ENCODE measurements at regions not wholly inside any gene's neighbourhood (a gene's known extent, or its start where the extent isn't known, plus 50 kb on each side); places are given as distances from the start of the nearest gene placed in this dataset.
"Not testable (repeated sequence)": the region's sequence is repeated elsewhere in the genome, so short reads cannot be mapped to it uniquely, and the experiment has no call there.

DNA sequence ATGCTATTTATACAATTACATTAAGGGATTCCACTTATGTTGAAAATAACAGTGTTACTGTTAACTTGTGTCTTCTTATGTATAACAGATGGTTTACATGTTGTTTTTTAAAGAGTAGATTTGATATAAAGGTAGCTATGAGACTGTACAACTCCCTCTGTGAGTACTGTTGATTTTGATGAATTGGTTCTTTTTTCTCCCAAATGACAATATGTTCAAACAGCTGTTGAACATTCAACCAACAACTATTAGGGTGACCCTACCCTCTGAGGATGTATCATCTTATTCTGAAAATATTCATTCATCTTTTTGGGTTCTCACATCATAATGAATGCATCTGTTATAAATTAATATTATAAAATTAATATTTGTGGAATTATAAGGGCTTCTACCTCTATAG is 456.9 kb upstream of the MGAT4C start:
- Mint-ChIP-seq H3K27me3 (ENCODE audit: low read depth in 2 of 2) (no peaks in the 10 kb centered on the region), H3K4me1 (no peaks in the 10 kb centered on the region), H3K27ac (no peak overlapping the region), H3K4me3 (no peak overlapping the region), H3K9me3 (peaks cover 10 to 13% of the 10 kb centered on the region in 2 donors), H3K36me3 (no peaks in the 10 kb centered on the region)
- Histone ChIP-seq H3K4me1 (ENCODE audit: control insufficient read depth, insufficient read depth, low read length) (no peaks in the 10 kb centered on the region), H3K4me3 (ENCODE audit: low read length) (no peak overlapping the region), H3K9me3 (ENCODE audit: control insufficient read depth, insufficient read depth, low read length) (peaks cover 5% of the 10 kb centered on the region), H3K36me3 (ENCODE audit: control insufficient read depth, insufficient read depth, low read length) (no peaks in the 10 kb centered on the region), H3K27me3 (ENCODE audit: control insufficient read depth, insufficient read depth, low read length) (no peaks in the 10 kb centered on the region), H3K27ac (ENCODE audit: low read length) (no peak overlapping the region)
- intact Hi-C loops (cut with micrococcal nuclease), result no loop called here
- DNase-seq (no peak), ATAC-seq (no peak)
- no peak for TF ChIP-seq CTCF (IDR thresholded peaks at IDR 0.05)

GRCh38 chr12:86712425-86712843 is 456.2 kb upstream of the MGAT4C start:
- ATAC-seq (no peak), DNase-seq (no peak)
- H3K27me3 Mint-ChIP-seq (ENCODE audit: low read depth in 2 of 2), result no peaks in the 10 kb centered on the region
- no peak overlapping the region for H3K27ac ChIP-seq (ENCODE audit: low read length)
- H3K36me3 ChIP-seq (ENCODE audit: control insufficient read depth, insufficient read depth, low read length), result no peaks in the 10 kb centered on the region
- H3K4me3 ChIP-seq (ENCODE audit: low read length), result no peak overlapping the region
- H3K9me3 ChIP-seq (ENCODE audit: control insufficient read depth, insufficient read depth, low read length), result peaks cover 7% of the 10 kb centered on the region
- H3K27me3 ChIP-seq (ENCODE audit: control insufficient read depth, insufficient read depth, low read length), result no peaks in the 10 kb centered on the region
- no peaks in the 10 kb centered on the region for H3K4me1 ChIP-seq (ENCODE audit: control insufficient read depth, insufficient read depth, low read length)
- intact Hi-C loops (cut with micrococcal nuclease), result no loop called here
- peaks cover 10 to 13% of the 10 kb centered on the region in 2 donors for H3K9me3 Mint-ChIP-seq
- WGBS (ENCODE audit: insufficient coverage), result 76% methylated on average over 4 of the region's 4 CpGs
- no peaks in the 10 kb centered on the region for H3K4me1 Mint-ChIP-seq
- no peak overlapping the region for H3K27ac Mint-ChIP-seq
- H3K4me3 Mint-ChIP-seq, result no peak overlapping the region
- no peaks in the 10 kb centered on the region for H3K36me3 Mint-ChIP-seq
- TF ChIP-seq CTCF (IDR thresholded peaks at IDR 0.05), result no peak

DNA sequence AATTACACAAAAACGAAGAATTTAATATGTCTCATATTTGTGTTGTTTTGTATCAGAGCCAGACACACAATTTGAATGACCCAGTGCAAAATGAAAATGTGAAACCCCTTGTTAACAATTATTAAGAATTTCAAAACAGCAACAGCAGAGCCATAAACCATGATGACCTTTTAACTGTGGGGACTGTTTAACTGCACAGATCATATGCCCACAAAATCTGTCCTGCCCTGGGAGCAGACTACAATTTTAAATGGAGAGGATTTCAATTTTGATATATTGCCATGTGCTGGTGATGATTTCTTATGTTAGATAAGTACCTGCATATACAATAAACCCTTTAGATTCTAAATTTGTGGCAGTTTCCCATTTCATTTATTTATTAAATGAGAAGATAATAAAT is 455.5 kb upstream of the MGAT4C start:
- intact Hi-C loops (cut with micrococcal nuclease), result no loop called here
- no peaks in the 10 kb centered on the region for H3K36me3 Mint-ChIP-seq
- ATAC-seq (no peak), DNase-seq (no peak)
- peaks cover 13 to 15% of the 10 kb centered on the region in 2 donors for H3K9me3 Mint-ChIP-seq
- H3K27me3 Mint-ChIP-seq (ENCODE audit: low read depth in 2 of 2), result no peaks in the 10 kb centered on the region
- H3K4me1 Mint-ChIP-seq, result no peaks in the 10 kb centered on the region
- WGBS (ENCODE audit: insufficient coverage), result no CpG with 5 or more reads among the region's 1 CpG
- Histone ChIP-seq H3K27ac (ENCODE audit: low read length) (no peak overlapping the region), H3K9me3 (ENCODE audit: control insufficient read depth, insufficient read depth, low read length) (peaks cover 7% of the 10 kb centered on the region), H3K4me1 (ENCODE audit: control insufficient read depth, insufficient read depth, low read length) (no peaks in the 10 kb centered on the region), H3K4me3 (ENCODE audit: low read length) (no peak overlapping the region), H3K27me3 (ENCODE audit: control insufficient read depth, insufficient read depth, low read length) (no peaks in the 10 kb centered on the region), H3K36me3 (ENCODE audit: control insufficient read depth, insufficient read depth, low read length) (no peaks in the 10 kb centered on the region)
- H3K4me3 Mint-ChIP-seq, result no peak overlapping the region
- no peak for TF ChIP-seq CTCF (IDR thresholded peaks at IDR 0.05)
- H3K27ac Mint-ChIP-seq, result no peak overlapping the region

DNA sequence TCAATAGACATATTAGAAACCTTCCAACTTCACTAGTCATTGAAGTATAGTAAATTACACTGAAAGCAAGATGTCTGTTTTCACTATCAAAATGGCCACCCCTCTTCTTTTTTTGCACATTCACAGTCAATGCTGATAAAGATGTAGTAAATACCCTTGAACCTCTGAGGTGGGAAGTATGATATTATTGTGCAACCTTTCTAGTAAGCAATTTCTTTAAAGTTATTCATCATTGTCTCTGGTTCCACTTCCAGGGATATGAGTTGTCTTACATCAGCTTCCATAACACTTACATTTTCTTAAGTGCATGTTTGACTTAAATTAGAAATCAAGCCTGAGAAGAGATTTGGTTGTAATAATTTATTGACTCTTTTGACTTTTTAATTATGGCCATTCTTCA is 453.9 kb upstream of the MGAT4C start:
- Histone ChIP-seq H3K4me1 (ENCODE audit: control insufficient read depth, insufficient read depth, low read length) (no peaks in the 10 kb centered on the region), H3K27me3 (ENCODE audit: control insufficient read depth, insufficient read depth, low read length) (no peaks in the 10 kb centered on the region), H3K9me3 (ENCODE audit: control insufficient read depth, insufficient read depth, low read length) (peaks cover 7% of the 10 kb centered on the region), H3K4me3 (ENCODE audit: low read length) (no peak overlapping the region), H3K36me3 (ENCODE audit: control insufficient read depth, insufficient read depth, low read length) (no peaks in the 10 kb centered on the region), H3K27ac (ENCODE audit: low read length) (no peak overlapping the region)
- Mint-ChIP-seq H3K9me3 (peaks cover 19 to 22% of the 10 kb centered on the region in 2 donors), H3K27ac (no peak overlapping the region), H3K36me3 (no peaks in the 10 kb centered on the region), H3K4me3 (no peak overlapping the region), H3K27me3 (ENCODE audit: low read depth in 2 of 2) (no peaks in the 10 kb centered on the region), H3K4me1 (no peaks in the 10 kb centered on the region)
- ATAC-seq (no peak), DNase-seq (no peak)
- TF ChIP-seq CTCF (IDR thresholded peaks at IDR 0.05), result no peak
- intact Hi-C loops (cut with micrococcal nuclease), result no loop called here

DNA sequence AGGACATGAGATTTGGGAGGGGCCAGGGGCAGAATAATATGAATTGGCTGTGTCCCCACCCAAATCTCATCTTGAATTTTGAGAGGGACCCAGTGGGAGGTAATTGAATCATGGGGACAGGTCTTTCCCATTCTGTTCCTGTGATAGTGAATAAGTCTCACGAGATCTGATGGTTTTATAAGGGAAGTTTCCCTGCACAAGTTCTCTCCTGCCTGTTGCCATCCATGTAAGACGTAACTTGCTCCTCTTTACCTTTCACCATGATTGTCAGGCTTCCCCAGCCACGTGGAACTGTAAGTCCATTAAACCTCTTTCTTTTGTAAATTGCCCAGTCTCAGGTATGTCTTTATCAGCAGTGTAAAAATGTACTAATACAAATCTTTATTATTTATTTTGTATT is 452.8 kb upstream of the MGAT4C start:
- intact Hi-C loops (cut with micrococcal nuclease); H3K9me3 ChIP-seq (ENCODE audit: control insufficient read depth, insufficient read depth, low read length); H3K4me3 ChIP-seq (ENCODE audit: low read length); H3K4me3 Mint-ChIP-seq; H3K27ac Mint-ChIP-seq; H3K27ac ChIP-seq (ENCODE audit: low read length); H3K4me1 Mint-ChIP-seq; DNase-seq; H3K36me3 ChIP-seq (ENCODE audit: control insufficient read depth, insufficient read depth, low read length); H3K27me3 Mint-ChIP-seq (ENCODE audit: low read depth in 2 of 2); H3K27me3 ChIP-seq (ENCODE audit: control insufficient read depth, insufficient read depth, low read length); H3K36me3 Mint-ChIP-seq; ATAC-seq; H3K4me1 ChIP-seq (ENCODE audit: control insufficient read depth, insufficient read depth, low read length): not testable (repeated sequence)
- peaks cover 16 to 19% of the 10 kb centered on the region in 2 donors for H3K9me3 Mint-ChIP-seq
- 79% methylated on average over 3 of the region's 3 CpGs for WGBS (ENCODE audit: insufficient coverage)
